GM23338 (cell line): ENCODE measurements at regions not wholly inside any gene's neighbourhood (a gene's known extent, or its start where the extent isn't known, plus 50 kb on each side); places are given as distances from the start of the nearest gene placed in this dataset.

Source experiments
- ATAC-seq: fragments of 200-7000 bp; cut with Tn5 transposase; 3 replicates; pipeline ENCODE4 v1.9.1; 2020
- DNase-seq: peaks from one replicate; pipeline ENCODE4 v3.0.0-alpha.2; 2015; ENCODE audit warnings: low spot score
- H2AFZ ChIP-seq: fragments of 200-600 bp; sonication (generic); 2 replicates; pipeline ENCODE4 v1.8.0; 2016; ENCODE audit warnings: antibody characterized with exemption, mild to moderate bottlenecking, moderate library complexity
- H3F3A ChIP-seq: fragments of 200-600 bp; sonication (generic); replicated peaks from 2 replicates; pipeline ENCODE4 v1.8.0; 2017; ENCODE audit warnings: antibody characterized with exemption, mixed run types, low read depth
- H3K27ac ChIP-seq: fragments of 200-600 bp; sonication (generic); 2 replicates; pipeline ENCODE4 v1.6.1; 2016; ENCODE audit warnings: low read depth
- H3K27me3 ChIP-seq: fragments of 200-600 bp; sonication (generic); 2 replicates; pipeline ENCODE4 v1.8.0; 2016; ENCODE audit warnings: mild to moderate bottlenecking, mixed run types, moderate library complexity; ENCODE audit not compliant: insufficient read depth
- H3K36me3 ChIP-seq: fragments of 200-600 bp; sonication (generic); 2 replicates; pipeline ENCODE4 v1.8.0; 2016; ENCODE audit warnings: mild to moderate bottlenecking; ENCODE audit not compliant: insufficient read depth
- H3K4me1 ChIP-seq: fragments of 200-600 bp; sonication (generic); 2 replicates; pipeline ENCODE4 v1.8.0; 2016; ENCODE audit warnings: mild to moderate bottlenecking, moderate library complexity; ENCODE audit not compliant: insufficient read depth
- H3K4me2 ChIP-seq: fragments of 200-600 bp; sonication (generic); 2 replicates; pipeline ENCODE4 v1.7.1; 2017; ENCODE audit warnings: mixed run types
- H3K4me3 ChIP-seq: fragments of 200-600 bp; sonication (generic); 2 replicates; pipeline ENCODE4 v1.6.1; 2016; ENCODE audit warnings: mixed run types
- H3K79me2 ChIP-seq: fragments of 200-600 bp; sonication (generic); replicated peaks from 2 replicates; pipeline ENCODE4 v1.8.0; 2017; ENCODE audit warnings: mild to moderate bottlenecking; ENCODE audit not compliant: insufficient read depth
- H3K9me2 ChIP-seq: fragments of 200-600 bp; sonication (generic); 2 replicates; pipeline ENCODE4 v1.8.0; 2017; ENCODE audit not compliant: insufficient read depth
- H4K20me1 ChIP-seq: fragments of 200-600 bp; sonication (generic); replicated peaks from 2 replicates; pipeline ENCODE4 v1.8.0; 2017; ENCODE audit warnings: mild to moderate bottlenecking; ENCODE audit not compliant: insufficient read depth
- H3K27ac Mint-ChIP-seq: 2 replicates; pipeline ENCODE4 v1.8.0; 2020; ENCODE audit warnings: inconsistent platforms, mild to moderate bottlenecking, moderate library complexity, mixed read lengths
- H3K27me3 Mint-ChIP-seq: 3 replicates; pipeline ENCODE4 v1.8.0; 2022; ENCODE audit warnings: low read depth, mild to moderate bottlenecking, moderate library complexity, mixed read lengths, inconsistent platforms; ENCODE audit not compliant: insufficient read depth, poor library complexity
- H3K36me3 Mint-ChIP-seq: 3 replicates; pipeline ENCODE4 v1.8.0; 2021; ENCODE audit warnings: low read depth, mild to moderate bottlenecking, inconsistent platforms, moderate library complexity, mixed read lengths
- H3K4me1 Mint-ChIP-seq: 3 replicates; pipeline ENCODE4 v1.8.0; 2020; ENCODE audit warnings: mild to moderate bottlenecking, inconsistent platforms, mixed read lengths
- H3K4me3 Mint-ChIP-seq: 3 replicates; pipeline ENCODE4 v1.8.0; 2021; ENCODE audit warnings: moderate library complexity, mild to moderate bottlenecking, inconsistent platforms, mixed read lengths
- H3K9me3 Mint-ChIP-seq: 3 replicates; pipeline ENCODE4 v1.8.0; 2020; ENCODE audit warnings: moderate library complexity, mild to moderate bottlenecking, inconsistent platforms, mixed read lengths
- CREB1 ChIP-seq: fragments of 250-450 bp; sonication (Bioruptor Pico); IDR thresholded peaks from 2 replicates; pipeline ENCODE4 v1.5.0; 2020; ENCODE audit warnings: low read depth, mild to moderate bottlenecking, moderate library complexity
- EZH2phosphoT487 ChIP-seq: fragments of 200-600 bp; sonication (generic); IDR thresholded peaks from one replicate; pipeline ENCODE4 v1.8.1; 2018; ENCODE audit warnings: antibody characterized with exemption; ENCODE audit not compliant: unreplicated experiment
- POLR2AphosphoS5 ChIP-seq: IDR thresholded peaks from 2 replicates; pipeline ENCODE4 v1.6.1; 2016; ENCODE audit warnings: antibody characterized with exemption, low read depth
- STAT1 ChIP-seq: IDR thresholded peaks from one replicate; pipeline ENCODE4 v1.6.1; 2016; ENCODE audit warnings: antibody characterized with exemption; ENCODE audit not compliant: unreplicated experiment
- ZNF114 ChIP-seq: fragments of 250-450 bp; sonication (Bioruptor Pico); IDR thresholded peaks from 2 replicates; pipeline ENCODE4 v1.5.0; 2020; ENCODE audit warnings: mild to moderate bottlenecking, moderate library complexity
- ZNF331 ChIP-seq: fragments of 250-450 bp; sonication (Bioruptor Pico); IDR thresholded peaks from 2 replicates; pipeline ENCODE4 v1.5.0; 2020; ENCODE audit warnings: low read depth, mild to moderate bottlenecking, moderate library complexity
- TF ChIP-seq, protein P1 (sequence below): IDR thresholded peaks from one replicate; pipeline ENCODE4 v1.6.1; 2018; ENCODE audit warnings: antibody characterized with exemption; ENCODE audit not compliant: unreplicated experiment
- TF ChIP-seq, protein P2 (sequence below): IDR thresholded peaks from 2 replicates; pipeline ENCODE4 v1.6.1; 2016; ENCODE audit warnings: antibody characterized with exemption
- TF ChIP-seq, protein P3 (sequence below): fragments of 250-450 bp; sonication (Bioruptor Pico); IDR thresholded peaks from 2 replicates; pipeline ENCODE4 v1.5.0; 2020; ENCODE audit warnings: mild to moderate bottlenecking, moderate library complexity

DNA sequence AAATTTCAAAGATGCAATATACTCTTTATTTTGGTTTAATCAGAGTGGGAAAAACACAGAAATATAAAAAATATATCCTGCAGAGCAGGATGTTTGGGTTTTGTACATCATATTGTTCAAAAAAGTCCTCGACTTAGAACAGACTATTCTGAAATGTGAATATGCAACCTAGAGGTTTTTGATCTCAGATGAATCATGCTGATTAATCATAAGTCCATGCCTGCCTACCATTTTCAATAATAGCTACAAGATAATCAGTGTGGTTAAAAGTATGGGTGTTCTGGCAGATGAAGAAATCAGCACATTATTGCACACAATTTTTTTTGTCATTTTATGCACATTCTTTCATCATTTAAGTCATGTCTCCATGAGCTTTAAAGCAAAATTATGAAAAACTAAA lies 1261.0 kb upstream of the NXPH2 start (continued):
- TF ChIP-seq, protein P1, sequence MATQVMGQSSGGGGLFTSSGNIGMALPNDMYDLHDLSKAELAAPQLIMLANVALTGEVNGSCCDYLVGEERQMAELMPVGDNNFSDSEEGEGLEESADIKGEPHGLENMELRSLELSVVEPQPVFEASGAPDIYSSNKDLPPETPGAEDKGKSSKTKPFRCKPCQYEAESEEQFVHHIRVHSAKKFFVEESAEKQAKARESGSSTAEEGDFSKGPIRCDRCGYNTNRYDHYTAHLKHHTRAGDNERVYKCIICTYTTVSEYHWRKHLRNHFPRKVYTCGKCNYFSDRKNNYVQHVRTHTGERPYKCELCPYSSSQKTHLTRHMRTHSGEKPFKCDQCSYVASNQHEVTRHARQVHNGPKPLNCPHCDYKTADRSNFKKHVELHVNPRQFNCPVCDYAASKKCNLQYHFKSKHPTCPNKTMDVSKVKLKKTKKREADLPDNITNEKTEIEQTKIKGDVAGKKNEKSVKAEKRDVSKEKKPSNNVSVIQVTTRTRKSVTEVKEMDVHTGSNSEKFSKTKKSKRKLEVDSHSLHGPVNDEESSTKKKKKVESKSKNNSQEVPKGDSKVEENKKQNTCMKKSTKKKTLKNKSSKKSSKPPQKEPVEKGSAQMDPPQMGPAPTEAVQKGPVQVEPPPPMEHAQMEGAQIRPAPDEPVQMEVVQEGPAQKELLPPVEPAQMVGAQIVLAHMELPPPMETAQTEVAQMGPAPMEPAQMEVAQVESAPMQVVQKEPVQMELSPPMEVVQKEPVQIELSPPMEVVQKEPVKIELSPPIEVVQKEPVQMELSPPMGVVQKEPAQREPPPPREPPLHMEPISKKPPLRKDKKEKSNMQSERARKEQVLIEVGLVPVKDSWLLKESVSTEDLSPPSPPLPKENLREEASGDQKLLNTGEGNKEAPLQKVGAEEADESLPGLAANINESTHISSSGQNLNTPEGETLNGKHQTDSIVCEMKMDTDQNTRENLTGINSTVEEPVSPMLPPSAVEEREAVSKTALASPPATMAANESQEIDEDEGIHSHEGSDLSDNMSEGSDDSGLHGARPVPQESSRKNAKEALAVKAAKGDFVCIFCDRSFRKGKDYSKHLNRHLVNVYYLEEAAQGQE: no peak
- no peak for TF ChIP-seq CREB1

DNA sequence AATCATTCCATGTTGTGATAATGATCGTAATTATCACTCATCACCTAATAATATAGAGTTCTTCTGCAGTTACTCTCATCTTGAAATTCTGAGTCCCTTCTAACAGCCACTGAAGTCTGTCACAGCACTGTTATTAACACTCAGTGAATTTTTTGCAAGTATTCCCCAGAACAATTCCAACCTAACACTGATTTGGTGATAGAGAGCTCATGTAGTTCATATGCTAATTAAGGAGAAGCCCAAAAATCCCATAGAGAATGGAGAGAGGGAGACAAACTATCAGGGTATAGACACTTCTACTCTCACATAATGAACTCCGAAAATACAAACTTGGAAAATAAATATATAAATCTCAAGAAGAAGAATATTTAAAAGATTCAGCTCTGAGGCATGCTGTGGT lies 1253.4 kb upstream of the NXPH2 start:
- Histone ChIP-seq H3K36me3 (no peaks in the 10 kb centered on the region), H3K79me2 (no peaks in the 10 kb centered on the region), H3K9me2 (peaks cover 5% of the 10 kb centered on the region; the same call in 1 of the 2 replicates), H3K27ac (no peak overlapping the region), H2AFZ (no peak overlapping the region), H3K27me3 (no peaks in the 10 kb centered on the region), H3K4me2 (no peak overlapping the region), H3K4me3 (no peak overlapping the region), H3F3A (no peaks in the 10 kb centered on the region), H4K20me1 (no peaks in the 10 kb centered on the region), H3K4me1 (peaks cover 7% of the 10 kb centered on the region; the same call in 1 of the 2 replicates)
- Mint-ChIP-seq H3K27me3 (peaks cover 2% of the 10 kb centered on the region), H3K27ac (no peak overlapping the region), H3K4me3 (no peak overlapping the region), H3K4me1 (peaks cover 9% of the 10 kb centered on the region; the same call in 2 of the 3 replicates), H3K9me3 (peaks cover 18% of the 10 kb centered on the region; the same call in 2 of the 3 replicates), H3K36me3 (peaks cover 13% of the 10 kb centered on the region)
- no peak for TF ChIP-seq ZNF114
- TF ChIP-seq CREB1: no peak
- TF ChIP-seq STAT1: no peak
- TF ChIP-seq, protein P2, sequence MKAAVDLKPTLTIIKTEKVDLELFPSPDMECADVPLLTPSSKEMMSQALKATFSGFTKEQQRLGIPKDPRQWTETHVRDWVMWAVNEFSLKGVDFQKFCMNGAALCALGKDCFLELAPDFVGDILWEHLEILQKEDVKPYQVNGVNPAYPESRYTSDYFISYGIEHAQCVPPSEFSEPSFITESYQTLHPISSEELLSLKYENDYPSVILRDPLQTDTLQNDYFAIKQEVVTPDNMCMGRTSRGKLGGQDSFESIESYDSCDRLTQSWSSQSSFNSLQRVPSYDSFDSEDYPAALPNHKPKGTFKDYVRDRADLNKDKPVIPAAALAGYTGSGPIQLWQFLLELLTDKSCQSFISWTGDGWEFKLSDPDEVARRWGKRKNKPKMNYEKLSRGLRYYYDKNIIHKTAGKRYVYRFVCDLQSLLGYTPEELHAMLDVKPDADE: no peak
- TF ChIP-seq EZH2phosphoT487: no peak
- TF ChIP-seq POLR2AphosphoS5: no peak
- TF ChIP-seq, protein P3, sequence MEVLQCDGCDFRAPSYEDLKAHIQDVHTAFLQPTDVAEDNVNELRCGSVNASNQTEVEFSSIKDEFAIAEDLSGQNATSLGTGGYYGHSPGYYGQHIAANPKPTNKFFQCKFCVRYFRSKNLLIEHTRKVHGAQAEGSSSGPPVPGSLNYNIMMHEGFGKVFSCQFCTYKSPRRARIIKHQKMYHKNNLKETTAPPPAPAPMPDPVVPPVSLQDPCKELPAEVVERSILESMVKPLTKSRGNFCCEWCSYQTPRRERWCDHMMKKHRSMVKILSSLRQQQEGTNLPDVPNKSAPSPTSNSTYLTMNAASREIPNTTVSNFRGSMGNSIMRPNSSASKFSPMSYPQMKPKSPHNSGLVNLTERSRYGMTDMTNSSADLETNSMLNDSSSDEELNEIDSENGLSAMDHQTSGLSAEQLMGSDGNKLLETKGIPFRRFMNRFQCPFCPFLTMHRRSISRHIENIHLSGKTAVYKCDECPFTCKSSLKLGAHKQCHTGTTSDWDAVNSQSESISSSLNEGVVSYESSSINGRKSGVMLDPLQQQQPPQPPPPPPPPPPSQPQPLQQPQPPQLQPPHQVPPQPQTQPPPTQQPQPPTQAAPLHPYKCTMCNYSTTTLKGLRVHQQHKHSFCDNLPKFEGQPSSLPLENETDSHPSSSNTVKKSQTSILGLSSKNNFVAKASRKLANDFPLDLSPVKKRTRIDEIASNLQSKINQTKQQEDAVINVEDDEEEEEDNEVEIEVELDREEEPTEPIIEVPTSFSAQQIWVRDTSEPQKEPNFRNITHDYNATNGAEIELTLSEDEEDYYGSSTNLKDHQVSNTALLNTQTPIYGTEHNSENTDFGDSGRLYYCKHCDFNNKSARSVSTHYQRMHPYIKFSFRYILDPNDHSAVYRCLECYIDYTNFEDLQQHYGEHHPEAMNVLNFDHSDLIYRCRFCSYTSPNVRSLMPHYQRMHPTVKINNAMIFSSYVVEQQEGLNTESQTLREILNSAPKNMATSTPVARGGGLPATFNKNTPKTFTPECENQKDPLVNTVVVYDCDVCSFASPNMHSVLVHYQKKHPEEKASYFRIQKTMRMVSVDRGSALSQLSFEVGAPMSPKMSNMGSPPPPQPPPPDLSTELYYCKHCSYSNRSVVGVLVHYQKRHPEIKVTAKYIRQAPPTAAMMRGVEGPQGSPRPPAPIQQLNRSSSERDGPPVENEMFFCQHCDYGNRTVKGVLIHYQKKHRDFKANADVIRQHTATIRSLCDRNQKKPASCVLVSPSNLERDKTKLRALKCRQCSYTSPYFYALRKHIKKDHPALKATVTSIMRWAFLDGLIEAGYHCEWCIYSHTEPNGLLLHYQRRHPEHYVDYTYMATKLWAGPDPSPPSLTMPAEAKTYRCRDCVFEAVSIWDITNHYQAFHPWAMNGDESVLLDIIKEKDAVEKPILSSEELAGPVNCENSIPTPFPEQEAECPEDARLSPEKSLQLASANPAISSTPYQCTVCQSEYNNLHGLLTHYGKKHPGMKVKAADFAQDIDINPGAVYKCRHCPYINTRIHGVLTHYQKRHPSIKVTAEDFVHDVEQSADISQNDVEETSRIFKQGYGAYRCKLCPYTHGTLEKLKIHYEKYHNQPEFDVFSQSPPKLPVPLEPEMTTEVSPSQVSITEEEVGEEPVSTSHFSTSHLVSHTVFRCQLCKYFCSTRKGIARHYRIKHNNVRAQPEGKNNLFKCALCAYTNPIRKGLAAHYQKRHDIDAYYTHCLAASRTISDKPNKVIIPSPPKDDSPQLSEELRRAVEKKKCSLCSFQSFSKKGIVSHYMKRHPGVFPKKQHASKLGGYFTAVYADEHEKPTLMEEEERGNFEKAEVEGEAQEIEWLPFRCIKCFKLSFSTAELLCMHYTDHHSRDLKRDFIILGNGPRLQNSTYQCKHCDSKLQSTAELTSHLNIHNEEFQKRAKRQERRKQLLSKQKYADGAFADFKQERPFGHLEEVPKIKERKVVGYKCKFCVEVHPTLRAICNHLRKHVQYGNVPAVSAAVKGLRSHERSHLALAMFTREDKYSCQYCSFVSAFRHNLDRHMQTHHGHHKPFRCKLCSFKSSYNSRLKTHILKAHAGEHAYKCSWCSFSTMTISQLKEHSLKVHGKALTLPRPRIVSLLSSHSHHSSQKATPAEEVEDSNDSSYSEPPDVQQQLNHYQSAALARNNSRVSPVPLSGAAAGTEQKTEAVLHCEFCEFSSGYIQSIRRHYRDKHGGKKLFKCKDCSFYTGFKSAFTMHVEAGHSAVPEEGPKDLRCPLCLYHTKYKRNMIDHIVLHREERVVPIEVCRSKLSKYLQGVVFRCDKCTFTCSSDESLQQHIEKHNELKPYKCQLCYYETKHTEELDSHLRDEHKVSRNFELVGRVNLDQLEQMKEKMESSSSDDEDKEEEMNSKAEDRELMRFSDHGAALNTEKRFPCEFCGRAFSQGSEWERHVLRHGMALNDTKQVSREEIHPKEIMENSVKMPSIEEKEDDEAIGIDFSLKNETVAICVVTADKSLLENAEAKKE (CRISPR knock-in tag): no peak
- no peak for TF ChIP-seq ZNF331
- DNase-seq (no peak), ATAC-seq (no peak; the same call in 2 of the 3 replicates)
